Epithelial cell of esophagus (primary cell): ENCODE measurements at regions not wholly inside any gene's neighbourhood (a gene's known extent, or its start where the extent isn't known, plus 50 kb on each side); places are given as distances from the start of the nearest gene placed in this dataset.
"Not testable (repeated sequence)": the region's sequence is repeated elsewhere in the genome, so short reads cannot be mapped to it uniquely, and the experiment has no call there.

Experiments used
- DNase-seq: peaks from one replicate; pipeline ENCODE4 v3.0.0; 2010; ENCODE audit warnings: low read depth
- H3K4me3 ChIP-seq: 2 replicates; pipeline ENCODE4 v1.5.1; 2011; ENCODE audit warnings: mild to moderate bottlenecking, low read length, control low read depth
- TF ChIP-seq, protein P1 (sequence below): IDR thresholded peaks from 2 replicates; pipeline ENCODE4 v1.5.1; 2011; ENCODE audit warnings: low read depth, mild to moderate bottlenecking, low read length, control low read depth, inconsistent platforms; ENCODE audit not compliant: insufficient read depth; ENCODE audit errors: missing control alignments

DNA sequence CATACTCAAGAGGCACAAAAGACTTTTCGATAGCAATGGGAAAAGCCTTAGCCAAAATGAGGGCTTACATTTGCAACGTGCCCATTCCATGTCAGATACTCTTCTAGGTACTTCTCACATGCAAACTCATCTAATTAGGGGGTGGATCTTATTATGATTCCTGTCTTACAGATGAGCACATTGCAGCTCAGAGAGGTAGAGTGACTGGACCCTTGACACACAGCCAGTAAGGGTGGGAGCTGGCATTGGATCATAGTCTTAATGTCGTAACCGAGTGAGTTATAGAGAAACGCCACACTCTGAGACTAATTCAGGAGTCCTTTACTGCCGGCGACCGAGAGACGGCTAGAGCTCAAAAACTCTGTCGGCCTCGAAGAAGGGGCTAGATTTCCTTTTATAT, 78.8 kb upstream of the GRIN2A start:
- no peak overlapping the region for H3K4me3 ChIP-seq
- DNase-seq: no peak

DNA sequence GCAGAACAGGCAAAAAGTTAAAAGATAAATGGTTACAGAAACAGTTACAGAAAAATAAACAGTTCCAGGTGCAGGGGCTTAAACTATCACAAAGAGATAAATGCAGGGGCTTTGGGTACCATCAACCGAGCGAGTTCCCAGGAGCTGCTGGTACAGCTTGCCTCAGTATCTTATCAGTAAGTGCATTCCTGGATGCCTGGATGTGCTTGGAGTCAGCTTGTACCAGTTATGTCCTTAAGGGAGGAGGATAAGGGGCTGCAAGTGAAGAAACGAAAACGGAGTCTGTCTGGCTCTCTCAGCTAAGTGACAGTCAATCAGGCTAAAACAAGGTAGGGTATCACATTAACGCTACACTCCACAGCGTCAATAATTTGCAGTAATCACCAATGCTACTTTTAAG, 79.3 kb upstream of the GRIN2A start:
- DNase-seq, H3K4me3 ChIP-seq: not testable (repeated sequence)

More for the DNA sequence above, 78.8 kb upstream of the GRIN2A start:
- TF ChIP-seq, protein P1, sequence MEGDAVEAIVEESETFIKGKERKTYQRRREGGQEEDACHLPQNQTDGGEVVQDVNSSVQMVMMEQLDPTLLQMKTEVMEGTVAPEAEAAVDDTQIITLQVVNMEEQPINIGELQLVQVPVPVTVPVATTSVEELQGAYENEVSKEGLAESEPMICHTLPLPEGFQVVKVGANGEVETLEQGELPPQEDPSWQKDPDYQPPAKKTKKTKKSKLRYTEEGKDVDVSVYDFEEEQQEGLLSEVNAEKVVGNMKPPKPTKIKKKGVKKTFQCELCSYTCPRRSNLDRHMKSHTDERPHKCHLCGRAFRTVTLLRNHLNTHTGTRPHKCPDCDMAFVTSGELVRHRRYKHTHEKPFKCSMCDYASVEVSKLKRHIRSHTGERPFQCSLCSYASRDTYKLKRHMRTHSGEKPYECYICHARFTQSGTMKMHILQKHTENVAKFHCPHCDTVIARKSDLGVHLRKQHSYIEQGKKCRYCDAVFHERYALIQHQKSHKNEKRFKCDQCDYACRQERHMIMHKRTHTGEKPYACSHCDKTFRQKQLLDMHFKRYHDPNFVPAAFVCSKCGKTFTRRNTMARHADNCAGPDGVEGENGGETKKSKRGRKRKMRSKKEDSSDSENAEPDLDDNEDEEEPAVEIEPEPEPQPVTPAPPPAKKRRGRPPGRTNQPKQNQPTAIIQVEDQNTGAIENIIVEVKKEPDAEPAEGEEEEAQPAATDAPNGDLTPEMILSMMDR: no peak

DNA sequence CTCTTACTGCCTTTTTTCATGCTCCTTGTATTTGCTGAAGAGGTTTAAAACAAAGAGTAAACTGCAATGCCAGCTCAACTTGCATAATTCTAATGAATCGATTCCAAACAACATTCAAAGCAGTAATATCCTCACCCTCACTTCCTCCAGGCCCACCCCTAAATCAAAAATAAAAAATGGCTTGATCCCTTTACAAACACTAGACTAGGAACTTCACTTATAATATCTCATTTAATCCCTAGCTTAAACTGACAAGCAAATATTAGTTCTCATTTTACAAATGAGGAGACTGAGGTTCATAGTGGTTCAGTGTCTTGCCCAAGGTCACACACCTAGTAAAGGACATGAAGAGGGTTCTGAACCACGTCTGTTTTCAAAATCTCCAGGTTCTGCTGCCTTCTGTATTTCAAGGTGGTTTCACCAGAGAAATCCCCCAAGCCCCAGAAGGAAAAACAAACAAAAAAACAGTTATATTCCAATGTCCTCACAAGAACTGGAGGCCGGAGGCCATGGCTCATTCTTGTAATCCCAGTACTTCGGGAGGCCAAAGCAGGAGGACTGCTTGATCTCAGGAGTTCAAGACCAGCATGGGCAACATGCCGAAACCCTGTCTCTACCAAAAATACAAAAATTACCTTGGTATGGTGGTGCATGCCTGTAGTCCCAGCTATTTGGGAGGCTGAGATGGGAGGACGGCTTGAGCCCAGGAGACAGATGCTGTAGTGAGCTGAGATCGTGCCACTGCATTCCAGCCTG, 80.3 kb upstream of the GRIN2A start:
- H3K4me3 ChIP-seq: no peak overlapping the region
- no peak for DNase-seq
- TF ChIP-seq, protein P1: no peak

DNA sequence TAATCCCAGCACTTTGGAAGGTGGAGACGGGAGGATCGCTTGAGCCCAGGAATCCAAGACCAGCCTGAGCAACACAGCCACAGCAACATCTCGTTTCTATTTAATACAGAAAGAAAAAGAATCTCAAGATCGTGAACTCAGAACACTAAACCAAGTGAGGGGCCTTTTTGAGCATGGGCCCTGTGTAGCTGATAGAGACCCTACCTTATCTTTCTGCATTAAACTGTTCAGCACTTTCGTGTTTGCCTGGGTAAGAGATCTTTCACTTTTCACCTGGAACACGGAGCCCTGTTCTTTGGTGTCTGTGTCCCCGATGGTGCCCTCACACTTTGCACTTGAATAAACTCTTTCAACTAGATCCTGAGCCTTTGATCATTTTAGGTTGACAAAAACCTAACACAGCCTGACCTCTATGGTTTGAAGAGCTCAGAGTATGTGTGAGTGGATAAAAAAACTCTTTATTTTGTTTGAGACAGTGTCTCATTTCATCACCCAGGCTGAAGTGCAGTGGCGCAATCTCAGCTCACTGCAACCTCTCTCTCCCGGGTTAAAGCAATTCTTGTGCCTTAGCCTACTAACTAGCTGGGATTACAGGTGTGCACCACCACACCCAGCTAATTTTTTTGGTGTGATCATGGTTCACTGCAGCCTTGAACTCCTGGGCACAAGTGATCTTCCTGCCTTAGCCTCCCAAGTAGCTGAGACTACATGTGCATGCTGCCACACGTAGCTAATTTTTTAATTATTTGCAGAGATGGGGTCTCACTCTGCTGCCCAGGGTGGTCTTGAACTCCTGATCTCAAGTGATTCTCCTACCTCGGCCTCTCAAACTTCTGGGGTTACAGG, 83.8 kb upstream of the GRIN2A start:
- H3K4me3 ChIP-seq: no peak overlapping the region
- no peak for DNase-seq

DNA sequence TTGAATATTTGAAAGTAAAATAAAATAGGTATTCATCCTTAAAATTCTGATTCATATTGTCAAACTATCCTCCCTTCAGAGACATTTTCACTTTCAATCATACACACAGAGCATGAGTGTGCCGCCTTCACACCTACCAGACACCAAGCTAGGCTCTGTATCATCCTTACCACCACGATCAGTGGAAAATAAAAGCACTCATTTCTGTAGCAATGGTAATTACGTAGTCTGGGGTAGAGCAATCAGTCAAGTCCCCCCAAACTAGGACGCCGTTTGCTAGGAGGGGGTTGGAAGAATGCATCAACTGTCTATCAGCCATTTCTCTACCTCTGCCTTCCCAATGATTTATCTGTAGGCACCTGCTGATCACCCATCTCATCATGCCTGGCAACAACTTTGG, 84.6 kb upstream of the GRIN2A start:
- DNase-seq: no peak
- TF ChIP-seq, protein P1: no peak
- H3K4me3 ChIP-seq: no peak overlapping the region

More for the DNA sequence above, 83.8 kb upstream of the GRIN2A start:
- TF ChIP-seq, protein P1: no peak

DNA sequence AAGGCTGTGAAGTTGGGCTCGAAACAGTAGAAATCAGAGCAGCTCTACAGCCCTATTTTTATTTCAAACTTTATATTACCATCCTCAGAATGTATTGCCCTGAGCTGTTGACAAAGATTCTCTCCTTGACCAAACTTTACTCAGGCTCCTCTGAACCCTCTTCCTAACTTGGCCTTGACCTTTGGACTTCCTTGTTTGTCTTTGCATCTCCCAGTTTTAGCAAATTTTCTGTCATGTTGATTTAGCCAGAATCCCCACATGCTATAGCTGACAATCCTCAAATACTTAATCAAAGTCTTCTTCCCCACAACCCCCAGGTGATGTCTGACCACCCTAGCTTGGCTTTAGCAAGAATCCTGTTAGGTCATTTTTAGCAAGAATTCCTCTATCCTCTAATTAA, 87.4 kb upstream of the GRIN2A start:
- DNase-seq: no peak
- TF ChIP-seq, protein P1: no peak
- H3K4me3 ChIP-seq: no peak overlapping the region

DNA sequence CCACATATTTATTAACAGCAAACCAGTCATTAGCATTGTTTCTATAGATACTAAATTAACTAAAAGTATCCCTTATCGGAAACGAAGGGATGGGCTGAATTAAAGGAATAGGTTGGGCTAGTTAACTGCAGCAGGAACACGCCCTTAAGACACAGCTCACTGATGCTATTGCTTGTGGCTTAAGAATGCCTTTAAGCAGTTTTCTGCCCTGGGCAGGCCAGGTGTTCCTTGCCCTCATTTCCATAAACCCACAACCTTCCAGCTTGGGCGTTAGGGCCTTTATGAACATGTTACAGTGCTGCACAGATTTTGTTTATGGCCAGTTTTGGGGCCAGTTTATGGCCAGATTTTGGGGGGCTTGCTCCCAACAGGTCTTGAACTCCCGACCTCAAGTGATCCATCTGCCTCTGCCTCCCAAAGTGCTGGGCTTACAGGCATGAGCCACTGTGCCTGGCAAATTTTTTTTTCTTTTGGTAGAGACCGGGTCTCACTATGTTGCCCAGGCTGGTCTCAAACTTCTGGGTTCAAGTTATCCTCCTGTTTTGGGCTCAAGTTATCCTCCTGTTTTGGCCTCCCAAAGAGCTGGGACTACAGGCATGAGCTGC, 90.1 kb upstream of the GRIN2A start:
- not testable (repeated sequence) for DNase-seq, H3K4me3 ChIP-seq

DNA sequence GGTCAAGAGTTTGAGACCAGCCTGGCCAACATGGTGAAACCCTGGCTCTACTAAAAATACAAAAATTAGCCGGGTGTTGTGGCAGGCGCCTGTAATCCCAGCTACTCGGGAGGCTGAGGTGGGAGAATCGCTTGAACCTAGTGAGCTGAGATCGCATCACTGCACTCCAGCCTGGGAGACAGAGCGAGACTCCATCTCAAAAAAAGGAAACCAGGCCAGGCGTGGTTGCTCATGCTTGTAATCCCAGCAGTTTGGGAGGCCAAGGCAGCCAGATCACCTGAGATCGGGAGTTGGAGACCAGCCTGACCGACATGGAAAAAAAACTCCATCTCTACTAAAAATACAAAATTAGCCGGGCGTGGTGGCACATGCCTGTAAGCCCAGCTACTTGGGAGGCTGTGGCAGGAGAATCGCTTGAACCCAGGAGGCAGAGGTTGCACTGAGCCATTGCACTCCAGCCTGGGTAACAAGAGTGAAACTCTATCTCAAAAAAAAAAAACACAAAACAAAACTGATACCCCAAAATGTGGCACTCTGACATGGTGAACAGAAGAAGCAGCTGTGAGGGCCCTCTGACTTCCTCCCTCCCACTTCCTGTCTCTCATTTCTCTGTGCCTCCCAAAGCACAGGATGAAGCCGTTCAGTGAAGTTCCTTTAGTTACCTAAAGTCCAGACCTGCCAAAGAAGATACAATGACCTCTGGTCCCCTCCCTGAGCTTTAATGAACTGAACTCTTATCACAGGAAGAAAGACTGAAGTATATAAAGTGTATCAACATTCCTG, 93.2 kb upstream of the GRIN2A start:
- not testable (repeated sequence) for DNase-seq, H3K4me3 ChIP-seq
